BE2C (cell line): ENCODE measurements at regions not wholly inside any gene's neighbourhood (a gene's known extent, or its start where the extent isn't known, plus 50 kb on each side); places are given as distances from the start of the nearest gene placed in this dataset.

ENCODE experiments used
- DNase-seq: peaks from one replicate; pipeline ENCODE4 v3.0.0-alpha.2; 2020
- H3K27me3 ChIP-seq: fragments of 250-450 bp; sonication (Bioruptor Pico); 2 replicates; pipeline ENCODE4 v1.5.1; 2020; ENCODE audit warnings: mild to moderate bottlenecking
- H3K36me3 ChIP-seq: fragments of 250-450 bp; sonication (Bioruptor Pico); 2 replicates; pipeline ENCODE4 v1.5.1; 2020; ENCODE audit warnings: mild to moderate bottlenecking
- H3K4me1 ChIP-seq: fragments of 250-450 bp; sonication (Bioruptor Pico); 2 replicates; pipeline ENCODE4 v1.5.1; 2020
- H3K4me3 ChIP-seq: 2 replicates; pipeline ENCODE4 v1.5.1; 2011; ENCODE audit warnings: low read depth, low read length
- H3K9me3 ChIP-seq: fragments of 250-450 bp; sonication (Bioruptor Pico); 2 replicates; pipeline ENCODE4 v1.5.1; 2020
- CTCF ChIP-seq: IDR thresholded peaks from 2 replicates; pipeline ENCODE4 v1.5.1; 2012; ENCODE audit warnings: mild to moderate bottlenecking, low read depth, low read length

GRCh38 chr2:143890798-143891197, 629.1 kb downstream of the ZEB2 start:
- DNase-seq = no peak
- Histone ChIP-seq H3K4me3 (no peak overlapping the region), H3K27me3 (no peaks in the 10 kb centered on the region), H3K4me1 (0 out of 2 replicates have a peak, but pooled peaks cover 3% of the 10 kb centered on the region), H3K36me3 (no peaks in the 10 kb centered on the region), H3K9me3 (no peaks in the 10 kb centered on the region)
- TF ChIP-seq CTCF = no peak

GRCh38 chr2:143889216-143889615, 630.7 kb downstream of the ZEB2 start:
- Histone ChIP-seq H3K9me3 (no peaks in the 10 kb centered on the region), H3K36me3 (no peaks in the 10 kb centered on the region), H3K27me3 (no peaks in the 10 kb centered on the region), H3K4me1 (0 out of 2 replicates have a peak, but pooled peaks cover 3% of the 10 kb centered on the region), H3K4me3 (no peak overlapping the region)
- TF ChIP-seq CTCF = no peak
- no peak for DNase-seq

- no peak overlapping the region for H3K4me3 ChIP-seq
- no peaks in the 10 kb centered on the region for H3K36me3 ChIP-seq
- no peak for DNase-seq
- H3K9me3 ChIP-seq = no peaks in the 10 kb centered on the region
- TF ChIP-seq CTCF = no peak
- H3K4me1 ChIP-seq = no peaks in the 10 kb centered on the region
- no peaks in the 10 kb centered on the region for H3K27me3 ChIP-seq
Observed at GRCh38 chr2:143885461-143885860, 634.5 kb downstream of the ZEB2 start.

GRCh38 chr2:143881246-143881645, 638.7 kb downstream of the ZEB2 start:
- Histone ChIP-seq H3K4me3 (no peak overlapping the region), H3K4me1 (no peaks in the 10 kb centered on the region), H3K36me3 (no peaks in the 10 kb centered on the region), H3K27me3 (no peaks in the 10 kb centered on the region), H3K9me3 (no peaks in the 10 kb centered on the region)
- DNase-seq = no peak
- no peak for TF ChIP-seq CTCF

GRCh38 chr2:143877876-143878530, 641.9 kb downstream of the ZEB2 start:
- H3K27me3 ChIP-seq = no peaks in the 10 kb centered on the region
- H3K9me3 ChIP-seq = no peaks in the 10 kb centered on the region
- no peak for TF ChIP-seq CTCF
- no peak overlapping the region for H3K4me3 ChIP-seq
- H3K36me3 ChIP-seq = no peaks in the 10 kb centered on the region
- no peak for DNase-seq
- no peaks in the 10 kb centered on the region for H3K4me1 ChIP-seq

GRCh38 chr2:143877056-143877455, 642.9 kb downstream of the ZEB2 start:
- peak; percentile 9 for DNase-seq
- Histone ChIP-seq H3K4me1 (no peaks in the 10 kb centered on the region), H3K27me3 (no peaks in the 10 kb centered on the region), H3K9me3 (no peaks in the 10 kb centered on the region), H3K36me3 (no peaks in the 10 kb centered on the region), H3K4me3 (no peak overlapping the region)
- no peak for TF ChIP-seq CTCF
